CD14-positive monocyte (primary cell): ENCODE measurements at regions not wholly inside any gene's neighbourhood (a gene's known extent, or its start where the extent isn't known, plus 50 kb on each side); places are given as distances from the start of the nearest gene placed in this dataset.

Experiments
- DNase-seq, 3 donors: peaks; one replicate each; pipeline ENCODE4 v3.0.0-alpha.2; 2011 to 2022
- H2AFZ ChIP-seq: 2 replicates; pipeline ENCODE4 v1.6.0; 2012; ENCODE audit warnings: mild to moderate bottlenecking, low read depth, low read length, inconsistent platforms; ENCODE audit not compliant: insufficient read depth, poor library complexity, severe bottlenecking
- H3K27ac ChIP-seq, 2 donors: 1 replicate in 1 of 2; 2 replicates in 1 of 2; pipeline ENCODE4 v1.5.1; 2012 to 2013; ENCODE audit warnings: low read length in 2 of 2, control low read depth in 1 of 2, inconsistent platforms in 1 of 2, low read depth in 1 of 2, mild to moderate bottlenecking in 1 of 2
- H3K27me3 ChIP-seq, 2 donors: one replicate each; pipeline versions ENCODE4 v1.6.0 to v1.6.1; 2011 to 2013; ENCODE audit warnings: low read length in 2 of 2; ENCODE audit not compliant: control insufficient read depth in 2 of 2, insufficient read depth in 2 of 2
- H3K36me3 ChIP-seq, 2 donors: replicated peaks in 1 of 2; 1 replicate in 1 of 2; 2 replicates in 1 of 2; pipeline versions ENCODE4 v1.5.1 to v1.6.1; 2012 to 2013; ENCODE audit warnings: low read length in 2 of 2, control low read depth in 1 of 2, inconsistent platforms in 1 of 2, mild to moderate bottlenecking in 1 of 2; ENCODE audit not compliant: insufficient read depth in 2 of 2, control insufficient read depth in 1 of 2
- H3K4me1 ChIP-seq, 2 donors: 1 replicate in 1 of 2; 2 replicates in 1 of 2; pipeline versions ENCODE4 v1.5.1 to v1.6.1; 2012 to 2013; ENCODE audit warnings: low read length in 2 of 2, control low read depth in 1 of 2, inconsistent platforms in 1 of 2, mild to moderate bottlenecking in 1 of 2, moderate library complexity in 1 of 2; ENCODE audit not compliant: insufficient read depth in 2 of 2, control insufficient read depth in 1 of 2
- H3K4me2 ChIP-seq: replicated peaks from 2 replicates; pipeline ENCODE3; 2012; ENCODE audit warnings: low read length, moderate library complexity, mild to moderate bottlenecking; ENCODE audit not compliant: poor library complexity, severe bottlenecking; ENCODE audit errors: extremely low read depth
- H3K4me3 ChIP-seq, 3 experiments: fragments of 200-600 bp in 1 of 3; sonication (generic) in 1 of 3; replicated peaks in 1 of 3; 1 replicate in 2 of 3; 2 replicates in 1 of 3; pipeline ENCODE4 v1.5.1; 2011 to 2013; ENCODE audit warnings: low read length in 3 of 3, mild to moderate bottlenecking in 3 of 3, control low read depth in 2 of 3, low read depth in 2 of 3, inconsistent platforms in 1 of 3, moderate library complexity in 1 of 3
- H3K79me2 ChIP-seq: 2 replicates; pipeline ENCODE4 v1.6.0; 2012; ENCODE audit warnings: mild to moderate bottlenecking, control low read depth, inconsistent platforms, low read length, moderate library complexity; ENCODE audit not compliant: insufficient read depth
- H3K9ac ChIP-seq: 2 replicates; pipeline ENCODE4 v1.6.0; 2017; ENCODE audit warnings: low read length, mild to moderate bottlenecking; ENCODE audit not compliant: insufficient read depth, poor library complexity, severe bottlenecking
- H3K9me3 ChIP-seq, 2 donors: replicated peaks in 1 of 2; 1 replicate in 1 of 2; 2 replicates in 1 of 2; pipeline versions ENCODE4 v1.5.1 to v1.6.1; 2012 to 2013; ENCODE audit warnings: low read length in 2 of 2, control low read depth in 1 of 2; ENCODE audit not compliant: control insufficient read depth in 1 of 2, insufficient read depth in 1 of 2
- H4K20me1 ChIP-seq: 2 replicates; pipeline ENCODE4 v1.6.0; 2012; ENCODE audit warnings: mild to moderate bottlenecking, low read length, control low read depth, moderate library complexity; ENCODE audit not compliant: insufficient read depth
- H3K27ac Mint-ChIP-seq, 7 donors: one replicate each; pipeline ENCODE4 v1.8.0; 2020; ENCODE audit warnings: mild to moderate bottlenecking in 7 of 7, mixed read lengths in 7 of 7, moderate library complexity in 6 of 7, inconsistent platforms in 2 of 7
- H3K27me3 Mint-ChIP-seq, 3 donors: one replicate each; pipeline ENCODE4 v1.8.0; 2021 to 2022; ENCODE audit warnings: low read depth in 3 of 3, mild to moderate bottlenecking in 3 of 3, mixed read lengths in 3 of 3, moderate library complexity in 3 of 3, inconsistent platforms in 1 of 3
- H3K36me3 Mint-ChIP-seq, 2 donors: one replicate each; pipeline ENCODE4 v1.8.0; 2020; ENCODE audit warnings: mixed read lengths in 2 of 2, inconsistent platforms in 1 of 2, mild to moderate bottlenecking in 1 of 2
- H3K4me1 Mint-ChIP-seq: one replicate; pipeline ENCODE4 v1.8.0; 2020; ENCODE audit warnings: mild to moderate bottlenecking, mixed read lengths
- H3K4me3 Mint-ChIP-seq, 2 donors: one replicate each; pipeline ENCODE4 v1.8.0; 2020; ENCODE audit warnings: mild to moderate bottlenecking in 2 of 2, mixed read lengths in 2 of 2, moderate library complexity in 1 of 2
- H3K9me3 Mint-ChIP-seq, 7 donors: one replicate each; pipeline ENCODE4 v1.8.0; 2020 to 2022; ENCODE audit warnings: mixed read lengths in 7 of 7, mild to moderate bottlenecking in 6 of 7, moderate library complexity in 6 of 7, inconsistent platforms in 2 of 7
- WGBS: methylation state at CpG from one replicate; pipeline ENCODE4 v1.1.5; 2013; ENCODE audit warnings: missing lambda C conversion rate; ENCODE audit not compliant: insufficient coverage; 5-methylcytosine and 5-hydroxymethylcytosine counted together
- intact Hi-C, 2 donors: fragments of 100-400 bp; cut with micrococcal nuclease; formaldehyde crosslinking; loops; one replicate each; pipeline versions ENCODE4 v1.15.0 to v1.15.1; 2023
- TF ChIP-seq, protein P1 (sequence below): fragments of 200-600 bp; IDR thresholded peaks from one replicate; pipeline ENCODE4 v1.8.0; 2022; ENCODE audit warnings: antibody characterized with exemption, mild to moderate bottlenecking

DNA sequence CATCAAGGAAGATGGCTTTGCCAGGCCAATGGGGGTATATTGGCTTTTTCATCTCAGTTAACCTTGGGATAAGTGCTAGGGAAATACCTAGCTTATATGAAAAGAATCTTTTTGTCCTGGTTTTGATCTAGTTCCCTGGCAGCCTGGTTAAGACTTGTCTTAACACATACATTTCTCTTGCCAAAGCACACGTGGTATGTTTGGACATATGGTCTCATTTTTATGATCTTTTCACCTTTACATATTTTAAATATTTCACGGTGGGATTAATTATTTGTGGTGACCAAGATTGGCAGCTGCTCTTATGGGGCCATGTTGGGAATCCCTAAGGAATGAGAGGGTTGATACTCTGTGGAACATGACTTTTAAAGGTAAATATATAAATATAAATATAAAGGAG, 312.5 kb downstream of the NPR3 start:
- Histone ChIP-seq H3K4me3 (no peak overlapping the region), H3K79me2 (no peaks in the 10 kb centered on the region), H3K9me3 (peaks cover 0 to 3% of the 10 kb centered on the region in 2 donors), H3K9ac (no peak overlapping the region), H3K4me2 (no peak overlapping the region), H3K27me3 (no peaks in the 10 kb centered on the region), H4K20me1 (no peaks in the 10 kb centered on the region), H3K4me1 (no peaks in the 10 kb centered on the region), H2AFZ (no peak overlapping the region), H3K27ac (no peak overlapping the region), H3K36me3 (no peaks in the 10 kb centered on the region)
- DNase-seq = no peak
- Mint-ChIP-seq H3K9me3 (peaks cover 0 to 8% (median 2%) of the 10 kb centered on the region in 7 donors), H3K4me1 (no peaks in the 10 kb centered on the region), H3K4me3 (no peak overlapping the region), H3K27ac (no peak overlapping the region), H3K27me3 (no peaks in the 10 kb centered on the region), H3K36me3 (no peaks in the 10 kb centered on the region)
- intact Hi-C loops = no loop called here
- no CpG with 5 or more reads among the region's 2 CpGs for WGBS
- TF ChIP-seq, protein P1, sequence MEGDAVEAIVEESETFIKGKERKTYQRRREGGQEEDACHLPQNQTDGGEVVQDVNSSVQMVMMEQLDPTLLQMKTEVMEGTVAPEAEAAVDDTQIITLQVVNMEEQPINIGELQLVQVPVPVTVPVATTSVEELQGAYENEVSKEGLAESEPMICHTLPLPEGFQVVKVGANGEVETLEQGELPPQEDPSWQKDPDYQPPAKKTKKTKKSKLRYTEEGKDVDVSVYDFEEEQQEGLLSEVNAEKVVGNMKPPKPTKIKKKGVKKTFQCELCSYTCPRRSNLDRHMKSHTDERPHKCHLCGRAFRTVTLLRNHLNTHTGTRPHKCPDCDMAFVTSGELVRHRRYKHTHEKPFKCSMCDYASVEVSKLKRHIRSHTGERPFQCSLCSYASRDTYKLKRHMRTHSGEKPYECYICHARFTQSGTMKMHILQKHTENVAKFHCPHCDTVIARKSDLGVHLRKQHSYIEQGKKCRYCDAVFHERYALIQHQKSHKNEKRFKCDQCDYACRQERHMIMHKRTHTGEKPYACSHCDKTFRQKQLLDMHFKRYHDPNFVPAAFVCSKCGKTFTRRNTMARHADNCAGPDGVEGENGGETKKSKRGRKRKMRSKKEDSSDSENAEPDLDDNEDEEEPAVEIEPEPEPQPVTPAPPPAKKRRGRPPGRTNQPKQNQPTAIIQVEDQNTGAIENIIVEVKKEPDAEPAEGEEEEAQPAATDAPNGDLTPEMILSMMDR = no peak

DNA sequence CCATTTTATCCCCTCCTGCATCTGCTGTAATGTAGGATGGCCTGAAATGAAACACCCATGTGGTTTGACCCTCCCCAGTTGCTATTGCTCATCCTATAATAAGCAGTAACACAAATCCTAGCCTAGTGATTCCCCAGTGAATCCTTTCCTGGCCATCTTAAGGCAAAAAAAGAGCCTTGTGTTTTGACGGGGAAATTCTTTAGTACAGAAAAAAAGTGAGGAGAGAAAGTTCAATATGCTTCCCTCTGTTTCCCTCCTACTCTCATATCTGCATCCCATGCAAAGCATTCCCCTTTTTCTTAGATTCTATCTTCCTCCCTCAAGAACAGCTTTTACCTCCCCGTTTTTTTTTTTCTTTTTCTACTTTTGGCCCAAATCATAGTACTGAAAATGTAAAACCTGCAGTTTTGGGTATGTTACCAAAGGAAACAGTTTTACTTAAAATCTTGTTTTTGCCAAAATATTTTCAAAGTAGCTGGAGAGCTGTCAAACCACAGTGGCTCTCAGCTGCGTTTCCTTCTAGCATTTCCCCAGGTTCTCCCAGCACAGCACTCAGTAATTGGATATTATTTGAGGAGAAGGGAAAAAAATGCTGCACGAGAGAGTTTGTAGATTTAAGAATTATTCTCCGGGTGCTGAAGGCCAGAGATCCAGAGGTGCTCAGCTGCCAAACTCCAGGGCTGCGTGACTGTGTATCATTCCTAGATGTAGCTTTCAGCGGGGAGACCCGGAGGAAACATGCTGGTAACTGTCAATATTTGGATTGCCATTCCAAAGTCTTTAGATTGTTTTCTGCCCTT, 321.4 kb downstream of the NPR3 start:
- Mint-ChIP-seq H3K27ac (no peak overlapping the region), H3K27me3 (no peaks in the 10 kb centered on the region), H3K9me3 (peaks cover 0 to 7% (median 3%) of the 10 kb centered on the region in 7 donors), H3K4me1 (no peaks in the 10 kb centered on the region), H3K36me3 (no peaks in the 10 kb centered on the region), H3K4me3 (no peak overlapping the region)
- Histone ChIP-seq H3K4me2 (no peak overlapping the region), H4K20me1 (no peaks in the 10 kb centered on the region), H3K79me2 (no peaks in the 10 kb centered on the region), H3K27ac (no peak overlapping the region), H3K9me3 (peaks cover 0 to 6% of the 10 kb centered on the region in 2 donors), H3K36me3 (no peaks in the 10 kb centered on the region), H3K27me3 (no peaks in the 10 kb centered on the region), H2AFZ (no peak overlapping the region), H3K4me1 (no peaks in the 10 kb centered on the region), H3K4me3 (no peak overlapping the region), H3K9ac (no peak overlapping the region)
- TF ChIP-seq, protein P1 = no peak
- WGBS = 52% methylated on average over 2 of the region's 8 CpGs
- intact Hi-C loops = no loop called here
- DNase-seq = no peak
